Neuronal stem cell (in vitro differentiated cells): ENCODE measurements at regions not wholly inside any gene's neighbourhood (a gene's known extent, or its start where the extent isn't known, plus 50 kb on each side); places are given as distances from the start of the nearest gene placed in this dataset.
A peak's percentile ranks its signal among the peaks of the same experiment; 100 is the strongest.
"Not testable (repeated sequence)": the region's sequence is repeated elsewhere in the genome, so short reads cannot be mapped to it uniquely, and the experiment has no call there.

Source experiments
- DNase-seq: peaks from one replicate; pipeline ENCODE4 v3.0.0-alpha.2; 2013; ENCODE audit warnings: low spot score
- H2AFZ ChIP-seq: one replicate; pipeline ENCODE4 v1.6.1; 2013; ENCODE audit warnings: mild to moderate bottlenecking, low read length, inconsistent platforms
- H2AK5ac ChIP-seq: 2 replicates; pipeline ENCODE4 v1.6.1; 2013; ENCODE audit warnings: low read depth, mild to moderate bottlenecking, inconsistent platforms, low read length, moderate library complexity, mixed read lengths
- H2BK120ac ChIP-seq: 2 replicates; pipeline ENCODE4 v1.6.1; 2013; ENCODE audit warnings: low read depth, mild to moderate bottlenecking, inconsistent platforms, low read length, moderate library complexity, mixed read lengths
- H2BK12ac ChIP-seq: one replicate; pipeline ENCODE4 v1.6.1; 2013; ENCODE audit warnings: low read length, inconsistent platforms
- H2BK15ac ChIP-seq: 2 replicates; pipeline ENCODE4 v1.6.1; 2013; ENCODE audit warnings: mild to moderate bottlenecking, low read length, inconsistent platforms, mixed read lengths
- H2BK5ac ChIP-seq: one replicate; pipeline ENCODE4 v1.6.1; 2013; ENCODE audit warnings: inconsistent platforms, mild to moderate bottlenecking, low read length, moderate library complexity
- H3K14ac ChIP-seq: one replicate; pipeline ENCODE4 v1.6.1; 2013; ENCODE audit warnings: low read length, inconsistent platforms
- H3K18ac ChIP-seq: 2 replicates; pipeline ENCODE4 v1.6.1; 2013; ENCODE audit warnings: low read length, inconsistent platforms
- H3K23ac ChIP-seq: 2 replicates; pipeline ENCODE4 v1.6.1; 2013; ENCODE audit warnings: low read depth, mild to moderate bottlenecking, mixed read lengths, low read length, inconsistent platforms; ENCODE audit not compliant: poor library complexity
- H3K27ac ChIP-seq: replicated peaks from 3 replicates; pipeline ENCODE4 v1.5.1; 2013; ENCODE audit warnings: low read length, inconsistent platforms
- H3K27me3 ChIP-seq, 3 experiments: 2 replicates each; pipeline ENCODE4 v1.6.1; 2013; ENCODE audit warnings: low read length in 3 of 3, mild to moderate bottlenecking in 2 of 3, inconsistent platforms in 1 of 3, low read depth in 1 of 3, mixed read lengths in 1 of 3, moderate library complexity in 1 of 3; ENCODE audit not compliant: control insufficient read depth in 3 of 3, insufficient read depth in 3 of 3
- H3K36me3 ChIP-seq, 2 donors: replicated peaks in 1 of 2; 2 replicates each; pipeline ENCODE4 v1.6.1; 2013; ENCODE audit warnings: low read length in 2 of 2; ENCODE audit not compliant: control insufficient read depth in 2 of 2, insufficient read depth in 2 of 2
- H3K4ac ChIP-seq: 2 replicates; pipeline ENCODE4 v1.6.1; 2013; ENCODE audit warnings: inconsistent platforms, mild to moderate bottlenecking, low read length, moderate library complexity
- H3K4me1 ChIP-seq, 2 donors: 1 replicate in 1 of 2; 2 replicates in 1 of 2; pipeline ENCODE4 v1.6.1; 2013; ENCODE audit warnings: low read length in 2 of 2, low read depth in 1 of 2; ENCODE audit not compliant: control insufficient read depth in 2 of 2, insufficient read depth in 1 of 2
- H3K4me2 ChIP-seq: one replicate; pipeline ENCODE4 v1.6.1; 2013; ENCODE audit warnings: mild to moderate bottlenecking, low read length, inconsistent platforms; ENCODE audit not compliant: insufficient read depth, poor library complexity, severe bottlenecking
- H3K4me3 ChIP-seq, 2 donors: 2 replicates each; pipeline ENCODE4 v1.5.1; 2013; ENCODE audit warnings: low read length in 2 of 2, mild to moderate bottlenecking in 2 of 2, inconsistent platforms in 1 of 2, moderate library complexity in 1 of 2
- H3K79me1 ChIP-seq: one replicate; pipeline ENCODE4 v1.6.1; 2013; ENCODE audit warnings: low read depth, mild to moderate bottlenecking, inconsistent platforms, low read length, moderate library complexity
- H3K9ac ChIP-seq: one replicate; pipeline ENCODE4 v1.6.1; 2013; ENCODE audit warnings: mild to moderate bottlenecking, low read depth, low read length, inconsistent platforms; ENCODE audit not compliant: poor library complexity
- H3K9me3 ChIP-seq, 2 donors: replicated peaks in 1 of 2; 2 replicates each; pipeline versions ENCODE3 to v1.6.1; 2013; ENCODE audit warnings: low read length in 2 of 2, mild to moderate bottlenecking in 2 of 2, inconsistent platforms in 1 of 2, low read depth in 1 of 2, mixed read lengths in 1 of 2, moderate library complexity in 1 of 2; ENCODE audit not compliant: control insufficient read depth in 2 of 2, insufficient read depth in 1 of 2
- H4K8ac ChIP-seq: one replicate; pipeline ENCODE4 v1.6.1; 2013; ENCODE audit warnings: low read depth, mild to moderate bottlenecking, inconsistent platforms, low read length, moderate library complexity
- H4K91ac ChIP-seq: one replicate; pipeline ENCODE4 v1.6.1; 2013; ENCODE audit warnings: low read length, low read depth, mild to moderate bottlenecking, inconsistent platforms; ENCODE audit not compliant: poor library complexity
- WGBS, 2 donors: extraction: QIAGEN DNeasy Blood & Tissue Kit; methylation state at CpG; one replicate each; pipeline ENCODE4 v1.1.7; 2013; ENCODE audit warnings: missing lambda C conversion rate in 2 of 2, mixed read lengths in 1 of 2; ENCODE audit not compliant: insufficient read length in 2 of 2, insufficient replicate concordance in 1 of 2; ENCODE audit errors: extremely low coverage in 2 of 2; 5-methylcytosine and 5-hydroxymethylcytosine counted together

- no peak for DNase-seq
- WGBS, 2 donors = no CpG with 5 or more reads among the region's 19 CpGs
- Histone ChIP-seq H2AK5ac (no peak overlapping the region), H3K4me3 (no peak overlapping the region), H4K91ac (no peak overlapping the region), H3K18ac (peak overlapping the region; percentile 57), H3K79me1 (no peaks in the 10 kb centered on the region), H3K9ac (no peak overlapping the region), H3K9me3 (no peaks in the 10 kb centered on the region), H3K36me3 (no peaks in the 10 kb centered on the region), H4K8ac (no peak overlapping the region), H2AFZ (no peak overlapping the region), H3K27me3 (peaks cover 0 to 60% (median 0%) of the 10 kb centered on the region in 3 experiments), H3K4me2 (no peak overlapping the region), H2BK15ac (peak overlapping the region; percentile 18), H2BK120ac (peak overlapping the region; percentile 40), H3K27ac (peak overlapping the region; percentile 8), H3K4ac (no peak overlapping the region), H3K14ac (no peak overlapping the region), H2BK5ac (peak overlapping the region; percentile 33), H3K23ac (no peak overlapping the region), H3K4me1 (peaks cover 0 to 44% of the 10 kb centered on the region in 2 donors), H2BK12ac (no peak overlapping the region)
Measured at GRCh38 chr1:47688461-47689296, 250.8 kb downstream of the FOXD2 start.

- no peak overlapping the region for H3K27ac ChIP-seq
- no peak overlapping the region for H2BK15ac ChIP-seq
- no peak overlapping the region for H4K91ac ChIP-seq
- H3K23ac ChIP-seq = no peak overlapping the region
- H3K79me1 ChIP-seq = no peaks in the 10 kb centered on the region
- no peak overlapping the region for H3K9ac ChIP-seq
- no peak overlapping the region for H3K4me2 ChIP-seq
- no CpG with 5 or more reads among the region's 11 CpGs for WGBS, 2 donors
- no peak for DNase-seq
- no peak overlapping the region for H4K8ac ChIP-seq
- H3K18ac ChIP-seq = no peak overlapping the region
- H3K4ac ChIP-seq = no peak overlapping the region
- H2BK5ac ChIP-seq = no peak overlapping the region
- H3K4me1 ChIP-seq = peaks cover 0 to 44% of the 10 kb centered on the region in 2 donors
- H2AFZ ChIP-seq = no peak overlapping the region
- no peak overlapping the region for H2AK5ac ChIP-seq
- H3K9me3 ChIP-seq = no peaks in the 10 kb centered on the region
- peaks cover 0 to 61% (median 0%) of the 10 kb centered on the region in 3 experiments for H3K27me3 ChIP-seq
- no peak overlapping the region for H3K4me3 ChIP-seq
- H2BK12ac ChIP-seq = no peak overlapping the region
- no peaks in the 10 kb centered on the region for H3K36me3 ChIP-seq
- H2BK120ac ChIP-seq = no peak overlapping the region
- H3K14ac ChIP-seq = no peak overlapping the region
Measured at GRCh38 chr1:47689894-47690293, 252.1 kb downstream of the FOXD2 start.

DNA sequence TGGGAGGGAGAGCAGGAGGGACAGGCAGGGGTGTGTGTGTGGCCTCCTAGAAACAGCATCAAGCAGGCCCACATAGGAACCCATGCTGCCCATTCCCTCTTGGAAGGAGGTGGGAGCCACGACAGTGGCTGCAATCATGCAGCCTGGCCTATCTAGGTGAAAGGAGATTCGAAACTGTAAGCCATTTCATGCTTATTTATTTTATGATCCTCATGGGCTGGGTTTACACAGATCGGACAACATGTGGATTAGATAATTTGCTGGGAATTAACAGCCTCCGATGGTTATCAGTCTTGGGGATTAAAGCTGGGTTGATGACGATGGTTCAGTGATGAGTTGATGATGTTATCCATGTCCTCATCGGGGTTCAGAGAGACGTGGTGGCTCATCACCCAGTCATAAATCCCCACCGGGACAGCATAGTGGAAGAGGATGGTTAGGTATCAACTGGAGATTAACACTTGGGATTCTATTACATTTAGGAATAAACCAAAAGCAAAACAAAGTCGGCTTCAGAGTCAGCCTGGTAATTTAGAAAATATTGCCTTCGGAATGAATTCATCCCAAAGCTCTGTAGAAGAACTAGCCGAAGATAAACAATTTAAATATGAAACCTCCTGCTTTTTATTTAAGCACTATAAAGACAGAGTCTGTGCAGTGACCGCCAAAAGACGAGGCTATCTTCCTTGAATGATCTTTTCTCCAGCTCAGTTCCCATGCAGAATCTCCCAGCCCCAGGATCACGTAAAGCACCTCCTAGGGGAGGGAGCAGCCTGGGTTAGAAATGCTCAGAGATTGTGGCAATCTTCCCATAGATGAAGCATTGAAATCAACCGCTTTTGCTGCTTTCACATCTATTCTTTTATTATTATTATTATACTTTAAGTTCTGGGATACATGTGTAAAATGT, 252.8 kb downstream of the FOXD2 start:
- H3K4ac ChIP-seq = no peak overlapping the region
- no peak overlapping the region for H3K9ac ChIP-seq
- no peak overlapping the region for H2BK15ac ChIP-seq
- no peak overlapping the region for H3K14ac ChIP-seq
- H3K27ac ChIP-seq = no peak overlapping the region
- no peak overlapping the region for H4K8ac ChIP-seq
- WGBS, 2 donors = no CpG with 5 or more reads among the region's 15 CpGs
- H3K4me1 ChIP-seq = peaks cover 0 to 43% of the 10 kb centered on the region in 2 donors
- H3K27me3 ChIP-seq = peaks cover 0 to 60% (median 0%) of the 10 kb centered on the region in 3 experiments
- H3K18ac ChIP-seq = peak overlapping the region; percentile 0
- H3K4me3 ChIP-seq = no peak overlapping the region
- H4K91ac ChIP-seq = no peak overlapping the region
- H3K4me2 ChIP-seq = no peak overlapping the region
- H2BK12ac ChIP-seq = no peak overlapping the region
- no peaks in the 10 kb centered on the region for H3K36me3 ChIP-seq
- H2BK5ac ChIP-seq = no peak overlapping the region
- H3K9me3 ChIP-seq = no peaks in the 10 kb centered on the region
- H2AFZ ChIP-seq = no peak overlapping the region
- no peak overlapping the region for H2BK120ac ChIP-seq
- H2AK5ac ChIP-seq = no peak overlapping the region
- no peak overlapping the region for H3K23ac ChIP-seq
- no peaks in the 10 kb centered on the region for H3K79me1 ChIP-seq
- no peak for DNase-seq

- H2AFZ ChIP-seq, H3K79me1 ChIP-seq, H2BK5ac ChIP-seq, H3K9me3 ChIP-seq, H3K4ac ChIP-seq, H2BK12ac ChIP-seq, H3K18ac ChIP-seq, H3K36me3 ChIP-seq, H3K14ac ChIP-seq, H3K4me3 ChIP-seq, H3K4me2 ChIP-seq, H2BK120ac ChIP-seq, H3K23ac ChIP-seq, H4K8ac ChIP-seq, H3K9ac ChIP-seq, DNase-seq, H3K27ac ChIP-seq, H4K91ac ChIP-seq, H2BK15ac ChIP-seq, H2AK5ac ChIP-seq: not testable (repeated sequence)
- Histone ChIP-seq H3K4me1 (peaks cover 0 to 43% of the 10 kb centered on the region in 2 donors), H3K27me3 (peaks cover 0 to 53% (median 0%) of the 10 kb centered on the region in 3 experiments)
- WGBS, 2 donors = no CpG with 5 or more reads among the region's 4 CpGs
Measured at GRCh38 chr1:47691293-47691692, 253.4 kb downstream of the FOXD2 start.
